ENCODE measurements at regions not wholly inside any gene's neighbourhood (a gene's known extent, or its start where the extent isn't known, plus 50 kb on each side); places are given as distances from the start of the nearest gene placed in this dataset.
A peak's percentile ranks its signal among the peaks of the same experiment; 100 is the strongest.
"Not testable (repeated sequence)": the region's sequence is repeated elsewhere in the genome, so short reads cannot be mapped to it uniquely, and the experiment has no call there.

DNA sequence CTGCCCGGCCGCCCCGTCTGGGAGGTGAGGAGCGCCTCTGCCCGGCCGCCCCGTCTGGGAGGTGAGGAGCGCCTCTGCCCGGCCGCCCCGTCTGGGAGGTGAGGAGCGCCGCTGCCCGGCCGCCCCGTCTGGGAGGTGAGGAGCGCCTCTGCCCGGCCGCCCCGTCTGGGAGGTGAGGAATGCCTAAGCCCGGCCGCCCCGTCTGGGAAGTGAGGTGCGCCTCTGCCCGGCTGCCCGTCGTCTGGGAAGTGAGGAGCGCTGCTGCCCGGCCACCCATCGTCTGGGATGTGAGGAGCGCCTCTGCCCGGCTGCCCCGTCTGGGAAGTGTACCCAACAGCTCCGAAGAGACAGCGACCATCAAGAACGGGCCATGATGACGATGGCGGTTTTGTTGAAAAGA is 136.6 kb upstream of the PROKR2 start:
- not testable (repeated sequence) for DNase-seq

DNA sequence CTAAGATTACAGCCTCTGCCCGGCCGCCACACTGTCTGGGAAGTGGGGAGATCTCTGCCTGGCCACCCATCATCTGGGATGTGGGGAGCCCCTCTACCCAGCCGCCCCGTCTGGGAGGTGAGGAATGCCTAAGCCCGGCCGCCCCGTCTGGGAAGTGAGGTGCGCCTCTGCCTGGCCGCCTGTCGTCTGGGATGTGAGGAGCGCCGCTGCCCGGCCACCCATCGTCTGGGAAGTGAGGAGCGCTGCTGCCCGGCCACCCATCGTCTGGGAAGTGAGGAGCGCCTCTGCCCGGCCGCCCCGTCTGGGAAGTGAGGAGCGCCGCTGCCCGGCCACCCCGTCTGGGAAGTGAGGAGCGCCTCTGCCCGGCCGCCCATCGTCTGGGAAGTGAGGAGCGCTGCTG is 135.9 kb upstream of the PROKR2 start:
- DNase-seq: not testable (repeated sequence)

DNA sequence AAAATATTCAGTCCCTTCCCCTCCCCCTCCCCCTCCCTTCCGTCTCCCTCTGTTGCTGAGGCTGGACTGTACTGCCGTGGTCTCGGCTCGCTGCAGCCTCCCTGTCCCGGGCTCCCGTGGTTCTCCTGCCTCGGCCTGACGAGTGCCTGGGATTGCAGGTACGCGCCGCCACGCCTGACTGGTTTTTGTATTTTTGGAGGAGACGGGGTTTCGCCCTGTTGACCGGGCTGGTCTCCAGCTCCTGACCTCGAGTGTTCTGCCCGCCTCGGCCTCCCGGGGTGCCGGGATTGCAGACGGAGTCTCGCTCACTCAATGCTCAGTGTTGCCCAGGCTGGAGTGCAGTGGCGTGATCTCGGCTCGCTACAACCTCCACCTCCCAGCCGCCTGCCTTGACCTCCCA is 135.5 kb upstream of the PROKR2 start:
- DNase-seq: not testable (repeated sequence)

- DNase-seq: no peak
Observed at GRCh38 chr20:5451643-5452210, 135.0 kb upstream of the PROKR2 start.

- DNase-seq: peak; percentile 39
Observed at GRCh38 chr20:5448449-5449118, 131.8 kb upstream of the PROKR2 start.

DNA sequence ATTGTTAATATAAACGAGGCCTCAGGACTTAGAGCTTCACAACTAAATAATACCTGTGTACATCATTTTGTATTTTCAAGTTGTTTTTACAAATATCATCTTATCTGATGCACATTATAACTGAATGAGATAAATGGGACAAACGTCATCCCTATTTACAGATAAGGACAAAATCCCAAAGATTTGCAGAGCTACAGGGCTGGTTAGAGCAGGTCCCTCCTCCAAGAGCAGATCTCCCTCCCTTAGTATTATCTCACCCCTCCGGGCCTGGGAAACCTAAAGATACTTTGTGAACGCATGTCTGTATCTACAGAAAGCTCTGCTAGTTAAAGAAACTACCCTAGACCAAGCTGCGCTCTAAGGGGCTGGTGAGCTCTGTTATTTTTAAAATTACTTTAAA is 130.4 kb upstream of the PROKR2 start:
- DNase-seq: no peak

DNA sequence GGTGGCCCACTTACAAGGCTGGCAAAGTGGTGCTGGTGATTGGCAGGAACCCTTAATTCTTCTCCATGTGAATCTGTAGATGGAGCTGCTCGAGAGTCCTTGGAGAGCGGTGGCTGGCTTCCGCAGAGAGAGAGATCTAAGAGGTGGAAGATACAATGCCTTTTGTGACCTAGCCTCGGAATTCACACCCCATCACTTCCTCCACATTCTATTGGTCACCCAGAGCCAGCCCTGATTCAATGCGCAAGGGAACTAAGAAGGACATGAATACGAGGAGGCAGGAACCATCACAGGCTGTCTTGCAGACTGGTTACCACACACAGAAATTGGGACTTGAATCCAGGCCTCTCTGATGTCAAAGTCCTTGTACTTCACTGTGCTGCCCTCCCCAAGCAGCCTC is 128.9 kb upstream of the PROKR2 start:
- DNase-seq: no peak

GRCh38 chr20:5442101-5442500 is 125.3 kb upstream of the PROKR2 start:
- no peak for DNase-seq

DNA sequence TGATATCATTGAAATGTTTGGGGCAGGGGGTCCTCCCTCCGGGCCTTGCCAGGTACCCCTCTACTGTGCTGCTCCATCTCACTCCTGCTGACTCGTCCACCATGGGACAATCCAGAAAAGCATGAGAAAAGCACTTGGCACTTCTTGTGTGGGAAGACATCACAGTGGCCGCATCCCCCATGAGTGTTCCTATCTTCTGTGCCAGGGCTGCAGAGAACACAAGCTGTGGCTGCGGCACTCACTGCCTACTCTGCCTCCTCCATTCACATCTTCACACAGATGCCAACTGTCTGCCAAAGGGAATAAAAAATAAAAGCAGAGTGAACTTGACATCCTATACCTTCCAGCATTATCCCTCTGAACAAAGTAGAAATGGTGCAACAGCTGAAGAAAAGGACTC is 117.4 kb upstream of the PROKR2 start:
- no peak for DNase-seq

- DNase-seq: no peak
Observed at GRCh38 chr20:5433352-5433751, 116.6 kb upstream of the PROKR2 start.

- DNase-seq: no peak
Observed at GRCh38 chr20:5432030-5432429, 115.3 kb upstream of the PROKR2 start.

DNA sequence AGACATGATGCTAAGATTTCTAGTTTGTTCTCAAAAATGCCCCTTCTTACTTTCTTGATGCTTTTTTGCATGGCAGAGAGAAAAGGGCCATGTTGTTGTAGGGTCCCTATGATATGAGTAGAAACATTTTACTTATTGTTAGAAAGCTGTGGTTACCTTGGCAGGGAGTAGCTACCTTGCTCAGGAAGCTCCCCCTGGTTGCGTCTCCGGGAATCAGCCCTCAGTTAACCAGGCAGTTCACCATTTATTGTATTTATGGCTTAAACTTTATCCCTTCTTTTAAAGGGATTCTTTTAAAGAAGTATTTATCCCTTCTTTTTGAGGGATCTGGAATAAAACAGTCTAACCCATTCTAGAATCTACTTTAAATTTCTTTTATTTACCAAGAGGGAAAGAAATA is 113.9 kb upstream of the PROKR2 start:
- no peak for DNase-seq

DNA sequence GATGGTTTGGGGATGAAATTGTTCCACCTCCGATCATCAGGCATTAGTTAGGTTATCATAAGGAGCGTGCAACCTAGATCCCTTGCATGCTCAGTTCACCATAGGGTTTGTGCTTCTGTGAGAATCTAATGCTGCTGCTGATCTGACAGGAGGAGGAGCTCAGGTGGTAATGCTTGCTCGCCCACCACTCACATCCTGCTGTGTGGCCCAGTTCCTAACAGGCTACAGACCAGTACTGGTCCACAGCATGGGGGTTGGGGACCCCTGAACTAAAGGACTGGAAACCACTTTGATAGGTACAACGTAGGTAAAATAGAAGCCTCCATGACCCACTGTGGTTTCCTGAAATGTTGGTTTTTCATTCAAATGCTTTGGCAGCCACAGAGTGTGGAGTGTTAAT is 109.3 kb upstream of the PROKR2 start:
- no peak for DNase-seq

DNA sequence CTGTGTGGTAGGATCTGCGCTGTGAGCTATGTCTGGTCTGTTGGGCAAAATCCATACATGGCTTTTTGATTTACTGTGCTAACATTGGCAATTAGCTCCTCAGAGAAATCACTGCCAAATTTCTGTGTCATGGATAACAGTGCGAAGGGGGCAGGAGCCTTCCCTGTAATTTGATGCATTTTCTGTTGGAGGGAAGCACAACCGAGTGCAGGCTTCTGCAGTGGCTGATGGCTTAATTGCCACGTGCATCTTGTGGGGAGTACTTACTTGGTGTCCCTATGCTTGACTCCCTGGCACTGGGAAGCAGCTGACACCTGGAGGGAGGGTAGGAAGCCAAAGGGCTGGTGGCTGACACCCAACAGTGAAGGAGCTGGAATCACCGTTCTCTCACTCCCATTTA is 99.3 kb upstream of the PROKR2 start:
- no peak for DNase-seq

- no peak for DNase-seq
Observed at GRCh38 chr20:5413394-5413793, 96.6 kb upstream of the PROKR2 start.

GRCh38 chr20:5410470-5410869 is 93.7 kb upstream of the PROKR2 start:
- DNase-seq: no peak

DNA sequence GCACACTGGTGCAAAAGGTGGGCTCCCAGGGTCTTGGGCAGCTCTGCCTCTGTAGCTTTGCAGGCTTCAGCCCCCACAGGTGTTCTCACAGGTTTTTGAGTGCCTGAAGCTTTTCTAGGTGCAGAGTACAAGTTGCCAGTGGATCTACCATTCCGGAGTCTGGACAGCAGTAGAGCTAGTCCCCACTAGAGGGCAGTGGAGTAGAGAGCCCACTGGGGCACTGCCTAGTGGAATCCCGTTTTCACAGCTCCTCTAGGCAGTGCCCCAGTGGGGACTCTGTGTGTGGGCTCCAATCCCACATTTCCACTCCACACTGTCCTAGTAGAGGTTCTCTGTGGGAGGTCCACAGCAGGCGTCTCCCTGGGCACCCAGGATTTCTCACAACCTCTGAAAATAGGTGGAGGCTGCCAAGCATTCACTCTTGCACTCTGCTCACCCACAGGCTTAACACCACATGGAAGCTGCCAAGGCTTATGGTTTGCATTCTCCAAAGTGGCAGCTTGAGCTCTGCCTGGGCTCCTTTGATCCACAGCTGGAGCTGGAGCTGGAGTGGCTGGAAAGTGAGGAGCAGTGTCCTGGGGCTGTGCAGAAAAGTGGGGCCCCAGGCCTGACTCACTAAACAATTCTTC is 86.3 kb upstream of the PROKR2 start:
- DNase-seq: no peak

DNA sequence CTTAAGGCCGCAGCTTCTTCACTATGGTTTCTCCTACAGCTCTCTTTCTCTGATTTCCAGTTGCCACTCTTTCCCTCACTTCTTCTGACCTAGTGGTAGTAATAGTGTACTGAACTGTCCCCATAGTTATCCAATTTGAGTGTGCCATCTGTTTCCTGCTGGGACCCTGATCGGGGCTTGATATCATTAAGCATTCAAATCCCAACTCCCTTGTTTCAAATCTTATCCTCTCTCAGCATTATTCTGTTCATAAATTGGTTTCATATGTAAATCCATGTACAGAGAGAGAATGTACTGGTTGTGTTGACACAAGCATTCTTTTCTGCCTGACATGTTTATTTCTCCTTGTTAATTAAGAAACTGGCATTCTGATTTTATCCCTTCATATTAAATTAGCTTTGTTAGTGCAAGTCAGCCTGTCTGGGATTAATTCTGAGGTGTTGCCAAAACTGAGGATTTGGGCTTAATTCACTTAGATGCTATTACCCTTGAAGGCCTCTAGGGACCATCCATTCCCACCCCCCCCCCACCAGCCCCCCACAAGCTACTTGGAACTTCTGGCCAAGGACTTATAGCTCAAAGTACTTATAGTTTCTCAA is 84.6 kb upstream of the PROKR2 start:
- no peak for DNase-seq

DNA sequence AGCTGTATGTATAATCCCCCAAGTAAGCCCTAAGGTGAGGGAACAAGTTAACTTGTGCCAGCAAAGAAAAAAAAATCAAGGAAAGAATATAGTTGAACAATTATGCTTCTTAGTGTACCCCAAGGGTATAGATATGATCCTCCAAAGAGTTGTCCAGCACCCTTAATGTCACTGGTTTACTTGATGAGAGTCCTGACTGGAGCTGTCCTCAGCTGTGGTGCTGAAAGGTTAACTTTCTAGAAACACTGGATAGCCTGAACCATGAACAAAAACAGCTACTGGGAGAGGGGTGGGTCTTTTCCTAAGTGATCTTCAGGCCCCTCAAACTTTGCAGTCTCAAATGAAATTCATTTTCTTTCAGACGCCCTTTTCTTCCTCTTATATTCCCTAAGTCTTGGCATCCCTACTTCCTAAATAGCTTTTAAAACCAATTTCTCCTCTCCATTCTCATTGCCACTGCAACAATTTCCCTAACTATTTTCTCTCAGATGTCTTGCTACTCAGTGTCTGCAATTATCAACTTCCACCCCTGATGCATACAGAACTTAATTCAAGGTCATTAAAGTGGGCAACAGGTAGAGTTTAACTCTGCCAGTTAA is 83.5 kb upstream of the PROKR2 start:
- DNase-seq: peak; percentile 51

DNA sequence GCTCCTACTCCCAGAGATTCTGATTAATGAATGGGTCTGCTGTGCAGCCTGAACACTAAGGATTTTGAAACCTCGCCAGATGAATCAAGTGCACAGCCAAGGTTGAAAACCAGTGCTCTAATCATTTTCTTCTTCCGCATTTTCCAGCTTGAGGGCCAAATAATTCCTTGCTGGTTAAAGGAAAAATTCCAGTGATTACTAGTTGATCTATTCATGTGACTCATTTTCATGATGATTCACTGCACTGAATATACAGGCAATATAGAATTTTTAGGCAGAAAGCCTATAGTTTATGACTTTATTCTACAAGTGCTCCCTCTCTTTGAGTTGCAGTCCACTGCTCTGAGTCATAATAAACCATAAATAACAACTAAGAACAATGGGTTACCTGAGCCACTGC is 80.6 kb upstream of the PROKR2 start:
- DNase-seq: no peak

- DNase-seq: no peak
Observed at GRCh38 chr20:5395932-5396727, 79.4 kb upstream of the PROKR2 start.
